Muscle of leg (tissue), 3 donors: ENCODE measurements at regions not wholly inside any gene's neighbourhood (a gene's known extent, or its start where the extent isn't known, plus 50 kb on each side); places are given as distances from the start of the nearest gene placed in this dataset.
"Not testable (repeated sequence)": the region's sequence is repeated elsewhere in the genome, so short reads cannot be mapped to it uniquely, and the experiment has no call there.

Experiments
- DNase-seq: peaks from one replicate; pipeline ENCODE4 v3.0.0; 2013
- H3K27ac ChIP-seq: one replicate; pipeline ENCODE4 v1.5.1; 2013; ENCODE audit warnings: mild to moderate bottlenecking, low read length, control low read depth
- H3K27me3 ChIP-seq: one replicate; pipeline ENCODE4 v1.6.1; 2013; ENCODE audit warnings: low read length; ENCODE audit not compliant: control insufficient read depth, insufficient read depth
- H3K36me3 ChIP-seq: one replicate; pipeline ENCODE4 v1.6.1; 2013; ENCODE audit warnings: low read length; ENCODE audit not compliant: control insufficient read depth, insufficient read depth
- H3K4me1 ChIP-seq: one replicate; pipeline ENCODE4 v1.6.1; 2013; ENCODE audit warnings: low read length; ENCODE audit not compliant: control insufficient read depth, insufficient read depth
- H3K4me3 ChIP-seq: one replicate; pipeline ENCODE4 v1.5.1; 2013; ENCODE audit warnings: low read length, control low read depth
- H3K9me3 ChIP-seq: replicated peaks from 2 replicates; pipeline ENCODE4 v1.6.1; 2013; ENCODE audit warnings: low read depth, low read length; ENCODE audit not compliant: control insufficient read depth
- WGBS: methylation state at CpG from one replicate; pipeline ENCODE4 v1.1.5; 2013; ENCODE audit warnings: missing lambda C conversion rate; ENCODE audit not compliant: insufficient coverage; 5-methylcytosine and 5-hydroxymethylcytosine counted together

- no peaks in the 10 kb centered on the region for H3K36me3 ChIP-seq
- no peaks in the 10 kb centered on the region for H3K27me3 ChIP-seq
- no peaks in the 10 kb centered on the region for H3K9me3 ChIP-seq
- H3K4me3 ChIP-seq = no peak overlapping the region
- H3K27ac ChIP-seq = no peak overlapping the region
- no peaks in the 10 kb centered on the region for H3K4me1 ChIP-seq
- no peak for DNase-seq
- WGBS = 50% methylated on average over 1 of the region's 4 CpGs
Measured at GRCh38 chr20:4476903-4477500, 209.3 kb upstream of the PRNP start.

GRCh38 chr20:4472906-4473305, 213.3 kb upstream of the PRNP start:
- WGBS = 84% methylated on average over 2 of the region's 2 CpGs
- Histone ChIP-seq H3K4me3 (no peak overlapping the region), H3K27ac (no peak overlapping the region), H3K4me1 (no peaks in the 10 kb centered on the region), H3K9me3 (no peaks in the 10 kb centered on the region), H3K27me3 (peaks cover 2% of the 10 kb centered on the region), H3K36me3 (no peaks in the 10 kb centered on the region)
- no peak for DNase-seq

- H3K4me1 ChIP-seq = no peaks in the 10 kb centered on the region
- H3K27ac ChIP-seq = no peak overlapping the region
- DNase-seq = no peak
- no CpG with 5 or more reads among the region's 4 CpGs for WGBS
- no peak overlapping the region for H3K4me3 ChIP-seq
- no peaks in the 10 kb centered on the region for H3K9me3 ChIP-seq
- no peaks in the 10 kb centered on the region for H3K36me3 ChIP-seq
- H3K27me3 ChIP-seq = peaks cover 2% of the 10 kb centered on the region
Measured at GRCh38 chr20:4471221-4471620, 215.0 kb upstream of the PRNP start.

- Histone ChIP-seq H3K4me1 (no peaks in the 10 kb centered on the region), H3K36me3 (no peaks in the 10 kb centered on the region), H3K9me3 (no peaks in the 10 kb centered on the region), H3K4me3 (no peak overlapping the region), H3K27ac (no peak overlapping the region), H3K27me3 (peaks cover 2% of the 10 kb centered on the region)
- WGBS = no CpG with 5 or more reads among the region's 3 CpGs
- DNase-seq = peak; percentile 10
Measured at GRCh38 chr20:4470375-4470774, 215.9 kb upstream of the PRNP start.

- H3K27me3 ChIP-seq = peaks cover 2% of the 10 kb centered on the region
- no peaks in the 10 kb centered on the region for H3K9me3 ChIP-seq
- peak; percentile 33 for DNase-seq
- H3K36me3 ChIP-seq = no peaks in the 10 kb centered on the region
- no peaks in the 10 kb centered on the region for H3K4me1 ChIP-seq
- no peak overlapping the region for H3K27ac ChIP-seq
- H3K4me3 ChIP-seq = no peak overlapping the region
- WGBS = no CpG with 5 or more reads among the region's 4 CpGs
Measured at GRCh38 chr20:4469910-4470309, 216.3 kb upstream of the PRNP start.

GRCh38 chr20:4468114-4468513, 218.1 kb upstream of the PRNP start:
- DNase-seq = no peak
- H3K9me3 ChIP-seq = no peaks in the 10 kb centered on the region
- no peaks in the 10 kb centered on the region for H3K36me3 ChIP-seq
- no peak overlapping the region for H3K4me3 ChIP-seq
- peaks cover 2% of the 10 kb centered on the region for H3K27me3 ChIP-seq
- H3K27ac ChIP-seq = no peak overlapping the region
- H3K4me1 ChIP-seq = no peaks in the 10 kb centered on the region
- WGBS = 50% methylated on average over 1 of the region's 1 CpG

GRCh38 chr20:4465855-4466545, 216.9 kb upstream of the ADRA1D start:
- no peaks in the 10 kb centered on the region for H3K4me1 ChIP-seq
- H3K27ac ChIP-seq = no peak overlapping the region
- H3K27me3 ChIP-seq = no peaks in the 10 kb centered on the region
- no peak for DNase-seq
- no CpG with 5 or more reads among the region's 4 CpGs for WGBS
- no peaks in the 10 kb centered on the region for H3K36me3 ChIP-seq
- H3K9me3 ChIP-seq = no peaks in the 10 kb centered on the region
- no peak overlapping the region for H3K4me3 ChIP-seq

- WGBS = no CpG with 5 or more reads among the region's 1 CpG
- Histone ChIP-seq H3K27me3 (no peaks in the 10 kb centered on the region), H3K27ac (no peak overlapping the region), H3K4me3 (no peak overlapping the region), H3K9me3 (no peaks in the 10 kb centered on the region), H3K36me3 (no peaks in the 10 kb centered on the region), H3K4me1 (no peaks in the 10 kb centered on the region)
- DNase-seq = no peak
Measured at GRCh38 chr20:4465212-4465611, 216.1 kb upstream of the ADRA1D start.

GRCh38 chr20:4462801-4463200, 213.7 kb upstream of the ADRA1D start:
- H3K4me1 ChIP-seq, H3K4me3 ChIP-seq, H3K36me3 ChIP-seq, H3K9me3 ChIP-seq, DNase-seq, H3K27me3 ChIP-seq, H3K27ac ChIP-seq: not testable (repeated sequence)
- WGBS = no CpG with 5 or more reads among the region's 1 CpG

- Histone ChIP-seq H3K27me3 (no peaks in the 10 kb centered on the region), H3K9me3 (no peaks in the 10 kb centered on the region), H3K4me3 (no peak overlapping the region), H3K36me3 (no peaks in the 10 kb centered on the region), H3K27ac (no peak overlapping the region), H3K4me1 (no peaks in the 10 kb centered on the region)
- no peak for DNase-seq
Measured at GRCh38 chr20:4459081-4459480, 210.0 kb upstream of the ADRA1D start.
